ENCODE measurements at regions not wholly inside any gene's neighbourhood (a gene's known extent, or its start where the extent isn't known, plus 50 kb on each side); places are given as distances from the start of the nearest gene placed in this dataset.

- Histone ChIP-seq H3K4me1 (peaks cover 5% of the 10 kb centered on the region), H3K27me3 (no peaks in the 10 kb centered on the region), H3K36me3 (no peaks in the 10 kb centered on the region), H3K4me3 (no peak overlapping the region), H3K9me3 (no peaks in the 10 kb centered on the region), H3K27ac (no peak overlapping the region)
- 62% methylated on average over 3 of the region's 3 CpGs for WGBS
- DNase-seq (ENCODE audit: low spot score in 2 of 2), result no peak
- TF ChIP-seq POLR2AphosphoS5 (IDR thresholded peaks at IDR 0.05) (no peak), CTCF (IDR thresholded peaks at IDR 0.05) (no peak), EP300 (IDR thresholded peaks at IDR 0.05) (no peak), POLR2A (IDR thresholded peaks at IDR 0.05) (no peak)
Measured at GRCh38 chr1:84083307-84083706, 60.8 kb upstream of the PRKACB start.

GRCh38 chr1:84078842-84079202, 65.2 kb upstream of the PRKACB start:
- H3K4me1 ChIP-seq, result peaks cover 18% of the 10 kb centered on the region
- H3K36me3 ChIP-seq, result no peaks in the 10 kb centered on the region
- H3K27ac ChIP-seq, result no peak overlapping the region
- peak overlapping the region; percentile 90 for H3K4me3 ChIP-seq
- 58% methylated on average over 5 of the region's 5 CpGs for whole genome bisulfite sequencing
- TF ChIP-seq EP300 (IDR thresholded peaks at IDR 0.05) (no peak), POLR2A (IDR thresholded peaks at IDR 0.05) (no peak), CTCF (IDR thresholded peaks at IDR 0.05) (no peak), POLR2AphosphoS5 (IDR thresholded peaks at IDR 0.05) (no peak)
- no peak for DNase-seq (ENCODE audit: low spot score in 2 of 2)
- H3K9me3 ChIP-seq, result no peaks in the 10 kb centered on the region
- no peaks in the 10 kb centered on the region for H3K27me3 ChIP-seq

GRCh38 chr1:84078108-84078841, 65.8 kb upstream of the PRKACB start:
- peaks cover 18% of the 10 kb centered on the region for H3K4me1 ChIP-seq
- H3K4me3 ChIP-seq, result peak overlapping the region; percentile 90
- no peak for TF ChIP-seq POLR2A (IDR thresholded peaks at IDR 0.05)
- H3K27ac ChIP-seq, result peak overlapping the region; percentile 78
- peak; percentile 64 to 70 for DNase-seq (ENCODE audit: low spot score in 2 of 2)
- H3K27me3 ChIP-seq, result no peaks in the 10 kb centered on the region
- H3K36me3 ChIP-seq, result no peaks in the 10 kb centered on the region
- no peaks in the 10 kb centered on the region for H3K9me3 ChIP-seq
- 3% methylated on average over 31 of the region's 61 CpGs for WGBS

GRCh38 chr1:84077476-84078107, 66.5 kb upstream of the PRKACB start:
- peak overlapping the region; percentile 90 for H3K4me3 ChIP-seq
- WGBS, result 2% methylated on average over 13 of the region's 71 CpGs
- H3K27ac ChIP-seq, result peak overlapping the region; percentile 78
- H3K9me3 ChIP-seq, result no peaks in the 10 kb centered on the region
- TF ChIP-seq EP300 (IDR thresholded peaks at IDR 0.05) (no peak), POLR2A (IDR thresholded peaks at IDR 0.05) (no peak), CTCF (IDR thresholded peaks at IDR 0.05) (no peak), POLR2AphosphoS5 (IDR thresholded peaks at IDR 0.05) (no peak)
- peaks cover 18% of the 10 kb centered on the region for H3K4me1 ChIP-seq
- H3K36me3 ChIP-seq, result no peaks in the 10 kb centered on the region
- no peaks in the 10 kb centered on the region for H3K27me3 ChIP-seq
- DNase-seq (ENCODE audit: low spot score in 2 of 2), result peak; percentile 70 to 81

GRCh38 chr1:84073266-84073665, 70.8 kb upstream of the PRKACB start:
- Histone ChIP-seq H3K36me3 (no peaks in the 10 kb centered on the region), H3K4me3 (no peak overlapping the region), H3K27me3 (no peaks in the 10 kb centered on the region), H3K9me3 (no peaks in the 10 kb centered on the region), H3K27ac (no peak overlapping the region), H3K4me1 (peaks cover 12% of the 10 kb centered on the region)
- TF ChIP-seq POLR2A (IDR thresholded peaks at IDR 0.05) (no peak), POLR2AphosphoS5 (IDR thresholded peaks at IDR 0.05) (no peak), CTCF (IDR thresholded peaks at IDR 0.05) (no peak), EP300 (IDR thresholded peaks at IDR 0.05) (no peak)
- 63% methylated on average over 3 of the region's 3 CpGs for WGBS
- no peak for DNase-seq (ENCODE audit: low spot score in 2 of 2)
